DND-41 (cell line): ENCODE measurements at regions not wholly inside any gene's neighbourhood (a gene's known extent, or its start where the extent isn't known, plus 50 kb on each side); places are given as distances from the start of the nearest gene placed in this dataset.

Source experiments
- ATAC-seq: fragments of 200-7000 bp; cut with Tn5 transposase; 3 replicates; pipeline ENCODE4 v1.9.1; 2021; ENCODE audit warnings: low read depth; ENCODE audit not compliant: insufficient read depth
- DNase-seq: peaks from one replicate; pipeline ENCODE4 v3.0.0-alpha.2; 2020
- H2AFZ ChIP-seq: 2 replicates; pipeline ENCODE4 v1.6.0; 2012; ENCODE audit warnings: low read depth, low read length
- H3K27ac ChIP-seq: 2 replicates; pipeline ENCODE4 v1.5.1; 2012; ENCODE audit warnings: low read length, inconsistent platforms
- H3K27me3 ChIP-seq: fragments of 200-600 bp; sonication (generic); 2 replicates; pipeline ENCODE4 v1.6.0; 2012; ENCODE audit warnings: low read length, mild to moderate bottlenecking, inconsistent platforms; ENCODE audit not compliant: insufficient read depth, poor library complexity
- H3K36me3 ChIP-seq: 2 replicates; pipeline ENCODE4 v1.5.1; 2012; ENCODE audit warnings: low read length, inconsistent platforms; ENCODE audit not compliant: insufficient read depth
- H3K4me1 ChIP-seq: 2 replicates; pipeline ENCODE4 v1.5.1; 2012; ENCODE audit warnings: mild to moderate bottlenecking, low read length; ENCODE audit not compliant: insufficient read depth
- H3K4me2 ChIP-seq: 2 replicates; pipeline ENCODE4 v1.6.0; 2012; ENCODE audit warnings: mild to moderate bottlenecking, moderate library complexity, low read length, inconsistent platforms; ENCODE audit not compliant: insufficient read depth
- H3K4me3 ChIP-seq, 2 experiments: fragments of 200-600 bp in 1 of 2; shearing (Covaris generic) in 1 of 2; 2 replicates each; pipeline ENCODE4 v1.5.1; 2012 to 2016; ENCODE audit warnings: inconsistent platforms in 2 of 2, low read length in 2 of 2, mild to moderate bottlenecking in 2 of 2, low read depth in 1 of 2, moderate library complexity in 1 of 2
- H3K79me2 ChIP-seq: 2 replicates; pipeline ENCODE4 v1.6.0; 2012; ENCODE audit warnings: low read length, inconsistent platforms; ENCODE audit not compliant: insufficient read depth
- H3K9ac ChIP-seq: 2 replicates; pipeline ENCODE4 v1.6.0; 2012; ENCODE audit warnings: low read depth, mild to moderate bottlenecking, inconsistent platforms, low read length, moderate library complexity
- H3K9me3 ChIP-seq: 2 replicates; pipeline ENCODE4 v1.5.1; 2012; ENCODE audit warnings: low read length, moderate library complexity, mild to moderate bottlenecking, inconsistent platforms; ENCODE audit not compliant: insufficient read depth, severe bottlenecking
- H4K20me1 ChIP-seq: 2 replicates; pipeline ENCODE4 v1.6.0; 2012; ENCODE audit warnings: low read length; ENCODE audit not compliant: insufficient read depth
- CTCF ChIP-seq: IDR thresholded peaks from 2 replicates; pipeline ENCODE4 v1.5.1; 2012; ENCODE audit warnings: borderline replicate concordance, low read length, moderate library complexity, mild to moderate bottlenecking; ENCODE audit not compliant: poor library complexity, severe bottlenecking; ENCODE audit errors: extremely low read depth
- EZH2 ChIP-seq: IDR thresholded peaks from 3 replicates; pipeline ENCODE4 v1.6.1; 2012; ENCODE audit warnings: borderline replicate concordance, low read depth, mild to moderate bottlenecking, moderate library complexity, low read length, inconsistent platforms; ENCODE audit not compliant: severe bottlenecking

- H3K27me3 ChIP-seq, result no peaks in the 10 kb centered on the region
- no peak overlapping the region for H3K27ac ChIP-seq
- ATAC-seq, result no peak
- H3K79me2 ChIP-seq, result no peaks in the 10 kb centered on the region
- TF ChIP-seq EZH2 (no peak), CTCF (no peak)
- no peaks in the 10 kb centered on the region for H3K9me3 ChIP-seq
- H3K9ac ChIP-seq, result no peak overlapping the region
- no peak for DNase-seq
- no peaks in the 10 kb centered on the region for H3K36me3 ChIP-seq
- no peaks in the 10 kb centered on the region for H4K20me1 ChIP-seq
- H3K4me3 ChIP-seq, result no peak overlapping the region
- no peak overlapping the region for H2AFZ ChIP-seq
- no peak overlapping the region for H3K4me2 ChIP-seq
- no peaks in the 10 kb centered on the region for H3K4me1 ChIP-seq
Observed at GRCh38 chrX:144716187-144716586, 531.1 kb upstream of the SPANXN1 start.

- no peaks in the 10 kb centered on the region for H3K27me3 ChIP-seq
- TF ChIP-seq CTCF (no peak), EZH2 (no peak)
- no peaks in the 10 kb centered on the region for H3K36me3 ChIP-seq
- H3K4me3 ChIP-seq, result no peak overlapping the region
- ATAC-seq, result no peak
- no peaks in the 10 kb centered on the region for H4K20me1 ChIP-seq
- no peak for DNase-seq
- H3K9ac ChIP-seq, result no peak overlapping the region
- no peak overlapping the region for H3K4me2 ChIP-seq
- H2AFZ ChIP-seq, result no peak overlapping the region
- H3K79me2 ChIP-seq, result no peaks in the 10 kb centered on the region
- no peaks in the 10 kb centered on the region for H3K9me3 ChIP-seq
- no peak overlapping the region for H3K27ac ChIP-seq
- no peaks in the 10 kb centered on the region for H3K4me1 ChIP-seq
Observed at GRCh38 chrX:144717682-144718081, 529.6 kb upstream of the SPANXN1 start.

GRCh38 chrX:144722307-144722706 is 525.0 kb upstream of the SPANXN1 start:
- H3K9me3 ChIP-seq, result no peaks in the 10 kb centered on the region
- ATAC-seq (no peak), DNase-seq (no peak)
- H3K79me2 ChIP-seq, result no peaks in the 10 kb centered on the region
- no peak overlapping the region for H3K4me3 ChIP-seq
- H3K4me2 ChIP-seq, result no peak overlapping the region
- H3K4me1 ChIP-seq, result no peaks in the 10 kb centered on the region
- no peak for TF ChIP-seq CTCF
- TF ChIP-seq EZH2, result no peak
- no peak overlapping the region for H3K27ac ChIP-seq
- H4K20me1 ChIP-seq, result no peaks in the 10 kb centered on the region
- no peak overlapping the region for H3K9ac ChIP-seq
- H3K27me3 ChIP-seq, result no peaks in the 10 kb centered on the region
- no peaks in the 10 kb centered on the region for H3K36me3 ChIP-seq
- no peak overlapping the region for H2AFZ ChIP-seq

GRCh38 chrX:144730471-144730870 is 516.8 kb upstream of the SPANXN1 start:
- DNase-seq (no peak), ATAC-seq (no peak)
- H3K36me3 ChIP-seq, result no peaks in the 10 kb centered on the region
- H3K4me1 ChIP-seq, result no peaks in the 10 kb centered on the region
- H3K79me2 ChIP-seq, result no peaks in the 10 kb centered on the region
- no peaks in the 10 kb centered on the region for H4K20me1 ChIP-seq
- no peaks in the 10 kb centered on the region for H3K27me3 ChIP-seq
- no peak overlapping the region for H3K27ac ChIP-seq
- no peaks in the 10 kb centered on the region for H3K9me3 ChIP-seq
- no peak overlapping the region for H2AFZ ChIP-seq
- no peak overlapping the region for H3K4me2 ChIP-seq
- H3K4me3 ChIP-seq, result no peak overlapping the region
- no peak overlapping the region for H3K9ac ChIP-seq
- TF ChIP-seq EZH2, result no peak
- TF ChIP-seq CTCF, result no peak
